ENCODE measurements at regions not wholly inside any gene's neighbourhood (a gene's known extent, or its start where the extent isn't known, plus 50 kb on each side); places are given as distances from the start of the nearest gene placed in this dataset.

DNA sequence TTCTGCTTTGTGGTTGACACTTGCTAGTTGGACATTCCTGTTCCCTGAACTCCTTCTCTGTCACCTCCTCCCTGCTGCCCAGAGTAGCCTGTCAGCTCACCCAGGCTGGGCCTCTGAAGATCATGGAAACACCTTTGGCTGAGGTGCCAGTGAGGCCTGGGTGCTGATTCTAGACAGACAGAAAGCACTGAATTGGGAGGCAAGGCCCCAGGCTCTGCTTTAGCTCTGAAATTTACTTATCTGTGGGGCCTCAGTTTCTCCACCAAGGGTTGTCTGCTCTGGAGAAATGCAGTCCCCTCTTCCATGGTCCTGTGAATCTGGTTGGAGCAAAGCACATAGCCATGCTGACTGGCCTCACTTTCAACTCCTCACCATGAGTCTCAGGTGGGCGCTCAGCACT lies 104.6 kb upstream of the SIX3 start:
- DNase-seq (ENCODE audit: low read depth), result no peak
- H3K4me3 ChIP-seq (replicated peaks; ENCODE audit: low read depth, low read length), result no peak overlapping the region
- TF ChIP-seq, protein P1, sequence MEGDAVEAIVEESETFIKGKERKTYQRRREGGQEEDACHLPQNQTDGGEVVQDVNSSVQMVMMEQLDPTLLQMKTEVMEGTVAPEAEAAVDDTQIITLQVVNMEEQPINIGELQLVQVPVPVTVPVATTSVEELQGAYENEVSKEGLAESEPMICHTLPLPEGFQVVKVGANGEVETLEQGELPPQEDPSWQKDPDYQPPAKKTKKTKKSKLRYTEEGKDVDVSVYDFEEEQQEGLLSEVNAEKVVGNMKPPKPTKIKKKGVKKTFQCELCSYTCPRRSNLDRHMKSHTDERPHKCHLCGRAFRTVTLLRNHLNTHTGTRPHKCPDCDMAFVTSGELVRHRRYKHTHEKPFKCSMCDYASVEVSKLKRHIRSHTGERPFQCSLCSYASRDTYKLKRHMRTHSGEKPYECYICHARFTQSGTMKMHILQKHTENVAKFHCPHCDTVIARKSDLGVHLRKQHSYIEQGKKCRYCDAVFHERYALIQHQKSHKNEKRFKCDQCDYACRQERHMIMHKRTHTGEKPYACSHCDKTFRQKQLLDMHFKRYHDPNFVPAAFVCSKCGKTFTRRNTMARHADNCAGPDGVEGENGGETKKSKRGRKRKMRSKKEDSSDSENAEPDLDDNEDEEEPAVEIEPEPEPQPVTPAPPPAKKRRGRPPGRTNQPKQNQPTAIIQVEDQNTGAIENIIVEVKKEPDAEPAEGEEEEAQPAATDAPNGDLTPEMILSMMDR (IDR thresholded peaks at IDR 0.05; ENCODE audit: low read length, missing control alignments), result no peak

DNA sequence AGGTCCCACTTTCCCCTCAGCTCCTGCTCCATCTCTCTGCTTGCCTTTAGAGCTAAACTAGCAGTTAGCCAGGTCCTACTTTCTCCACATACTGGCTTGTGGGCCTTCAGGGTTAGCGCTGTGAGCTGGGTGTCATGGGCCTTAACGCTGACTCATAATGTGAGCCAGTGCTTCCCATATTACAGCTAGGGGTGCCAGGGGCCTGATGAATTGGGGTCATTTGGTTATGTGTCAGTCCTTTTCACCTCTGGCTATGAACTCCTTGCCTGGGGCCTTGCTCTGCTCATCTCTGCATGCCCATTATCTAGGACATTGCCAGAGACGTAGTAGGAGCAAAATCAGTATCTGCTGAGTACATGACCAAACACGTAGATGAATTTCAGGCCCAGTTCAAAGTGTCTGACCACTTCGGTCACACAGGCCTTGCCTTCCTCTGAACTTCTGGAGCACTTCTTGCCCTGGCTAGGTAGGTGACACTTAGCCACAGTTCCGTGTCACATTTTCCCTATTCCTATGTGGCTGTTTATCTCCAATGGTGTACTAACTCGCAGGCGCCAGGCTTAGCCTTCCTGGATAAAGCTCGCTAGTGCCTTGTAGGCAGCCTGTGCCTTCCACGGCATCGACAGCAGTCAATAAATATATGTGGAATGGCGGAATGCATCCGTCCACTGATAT lies 103.2 kb upstream of the SIX3 start:
- no peak overlapping the region for H3K4me3 ChIP-seq (replicated peaks; ENCODE audit: low read depth, low read length)
- TF ChIP-seq, protein P1 (IDR thresholded peaks at IDR 0.05; ENCODE audit: low read length, missing control alignments), result no peak
- DNase-seq (ENCODE audit: low read depth), result no peak

DNA sequence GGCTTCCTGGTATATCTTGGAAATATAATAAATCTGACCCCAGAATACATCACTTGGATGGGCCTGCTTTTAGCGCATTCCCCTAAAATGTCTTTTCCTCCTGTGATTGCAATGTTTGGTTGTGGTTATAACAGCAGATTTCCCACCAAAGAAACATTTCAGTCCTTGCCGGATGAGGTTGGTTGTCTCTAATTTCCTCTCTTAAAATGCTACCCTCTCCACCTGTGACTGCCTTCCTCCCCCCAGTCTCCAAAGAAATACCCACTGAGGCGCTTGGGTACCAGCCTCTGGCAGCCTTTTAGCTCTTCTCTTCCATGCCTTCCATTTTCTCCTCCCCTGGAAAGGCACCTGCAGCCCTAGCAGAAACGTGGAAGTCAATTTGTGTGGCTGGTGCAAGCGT lies 102.1 kb upstream of the SIX3 start:
- no peak for DNase-seq (ENCODE audit: low read depth)
- TF ChIP-seq, protein P1 (IDR thresholded peaks at IDR 0.05; ENCODE audit: low read length, missing control alignments), result no peak
- no peak overlapping the region for H3K4me3 ChIP-seq (replicated peaks; ENCODE audit: low read depth, low read length)

DNA sequence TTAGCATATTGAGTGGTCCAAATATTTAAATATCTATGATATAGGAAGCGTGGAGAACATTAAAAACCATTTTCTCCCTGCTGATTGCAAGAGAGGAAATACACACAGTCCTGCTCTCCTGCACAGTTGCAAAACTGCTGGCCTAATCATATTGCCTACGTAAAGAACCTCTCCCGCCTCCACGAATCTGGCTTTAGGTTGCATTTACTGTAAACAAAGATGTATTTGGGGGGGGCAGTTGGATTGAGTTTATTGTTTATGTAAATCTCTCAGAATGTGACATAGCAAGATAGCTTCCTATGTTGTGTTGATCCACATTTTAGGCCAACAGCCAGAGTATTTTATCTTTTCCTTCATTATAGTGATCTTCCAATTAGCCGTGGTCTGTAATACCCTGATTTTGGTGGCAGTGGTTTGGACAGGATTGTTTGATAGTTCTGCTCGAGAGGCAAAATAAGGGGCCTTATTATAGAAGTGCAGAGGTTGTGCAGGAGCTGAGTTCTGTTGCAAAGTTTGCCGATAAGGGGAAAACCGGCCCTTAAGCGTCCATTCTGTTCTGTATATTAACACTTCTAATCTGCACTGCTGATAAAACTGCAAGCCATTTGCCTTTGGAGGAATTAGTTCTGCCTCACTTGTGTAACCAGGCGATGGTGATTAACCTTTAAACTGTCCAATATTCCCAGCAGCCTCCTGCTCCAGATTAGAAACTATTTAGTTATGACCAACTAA lies 101.6 kb upstream of the SIX3 start:
- no peak overlapping the region for H3K4me3 ChIP-seq (replicated peaks; ENCODE audit: low read depth, low read length)
- TF ChIP-seq, protein P1 (IDR thresholded peaks at IDR 0.05; ENCODE audit: low read length, missing control alignments), result no peak
- no peak for DNase-seq (ENCODE audit: low read depth)

DNA sequence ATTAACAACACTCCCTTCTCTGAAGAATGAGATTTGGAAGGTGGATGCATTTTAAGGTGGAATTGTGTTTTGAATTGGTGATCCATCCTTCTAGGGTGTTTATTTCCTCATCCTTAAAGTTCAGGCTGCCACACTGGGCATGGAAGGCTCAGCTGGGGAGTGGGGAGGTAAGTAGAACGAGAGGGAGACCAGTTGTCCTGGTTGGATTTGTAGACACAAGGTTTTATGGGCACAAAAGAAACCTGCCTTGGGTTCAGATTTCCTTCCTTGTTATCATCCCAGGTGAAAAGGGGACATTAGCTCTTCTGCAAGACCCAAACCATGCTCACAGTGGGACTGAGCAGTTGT lies 101.0 kb upstream of the SIX3 start:
- H3K4me3 ChIP-seq (replicated peaks; ENCODE audit: low read depth, low read length), result no peak overlapping the region
- TF ChIP-seq, protein P1 (IDR thresholded peaks at IDR 0.05; ENCODE audit: low read length, missing control alignments), result no peak
- DNase-seq (ENCODE audit: low read depth), result no peak

DNA sequence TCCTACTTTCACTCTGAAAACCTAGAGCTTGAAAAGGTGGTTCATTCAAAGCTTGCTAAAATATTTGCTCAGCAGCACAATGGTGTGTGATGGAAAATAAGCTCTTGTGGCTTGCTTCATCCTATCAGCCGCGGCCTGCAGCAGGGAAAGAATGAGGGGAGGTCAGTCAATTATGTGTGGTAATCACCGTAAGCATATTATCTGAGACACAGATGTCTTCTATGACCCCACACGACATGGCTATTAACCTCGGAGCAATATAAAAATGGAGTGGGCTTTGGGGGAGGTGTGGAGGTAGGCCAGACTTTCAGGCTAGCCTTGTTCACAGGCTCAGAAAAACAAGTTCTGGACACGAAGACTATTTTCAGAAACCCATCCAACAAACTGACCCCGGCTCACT lies 98.4 kb upstream of the SIX3 start:
- no peak overlapping the region for H3K4me3 ChIP-seq (replicated peaks; ENCODE audit: low read depth, low read length)
- TF ChIP-seq, protein P1 (IDR thresholded peaks at IDR 0.05; ENCODE audit: low read length, missing control alignments), result no peak
- DNase-seq (ENCODE audit: low read depth), result no peak

Data from fibroblast of pulmonary artery (primary cell).